ENCODE measurements at regions not wholly inside any gene's neighbourhood (a gene's known extent, or its start where the extent isn't known, plus 50 kb on each side); places are given as distances from the start of the nearest gene placed in this dataset.
"Not testable (repeated sequence)": the region's sequence is repeated elsewhere in the genome, so short reads cannot be mapped to it uniquely, and the experiment has no call there.

- TF ChIP-seq CTCF (IDR thresholded peaks at IDR 0.05; ENCODE audit: insufficient read depth, low read length, poor library complexity, severe bottlenecking), result no peak
- Histone ChIP-seq H3K4me3 (replicated peaks; ENCODE audit: low read depth, low read length) (no peak overlapping the region), H3K27me3 (replicated peaks; ENCODE audit: control insufficient read depth, insufficient read depth, low read length) (no peaks in the 10 kb centered on the region), H3K36me3 (ENCODE audit: control insufficient read depth, insufficient read depth, low read length) (no peaks in the 10 kb centered on the region)
- no peak for DNase-seq (ENCODE audit: extremely low read depth, insufficient read length)
Observed at GRCh38 chr6:6946206-6947155, 161.3 kb upstream of the RREB1 start.

GRCh38 chr6:6950373-6951145 is 157.2 kb upstream of the RREB1 start:
- no peak overlapping the region for H3K4me3 ChIP-seq (replicated peaks; ENCODE audit: low read depth, low read length)
- no peaks in the 10 kb centered on the region for H3K36me3 ChIP-seq (ENCODE audit: control insufficient read depth, insufficient read depth, low read length)
- no peaks in the 10 kb centered on the region for H3K27me3 ChIP-seq (replicated peaks; ENCODE audit: control insufficient read depth, insufficient read depth, low read length)
- DNase-seq (ENCODE audit: extremely low read depth, insufficient read length), result no peak
- no peak for TF ChIP-seq CTCF (IDR thresholded peaks at IDR 0.05; ENCODE audit: insufficient read depth, low read length, poor library complexity, severe bottlenecking)

GRCh38 chr6:6951355-6951754 is 156.4 kb upstream of the RREB1 start:
- no peak for DNase-seq (ENCODE audit: extremely low read depth, insufficient read length)
- Histone ChIP-seq H3K4me3 (replicated peaks; ENCODE audit: low read depth, low read length) (no peak overlapping the region), H3K27me3 (replicated peaks; ENCODE audit: control insufficient read depth, insufficient read depth, low read length) (no peaks in the 10 kb centered on the region), H3K36me3 (ENCODE audit: control insufficient read depth, insufficient read depth, low read length) (no peaks in the 10 kb centered on the region)
- no peak for TF ChIP-seq CTCF (IDR thresholded peaks at IDR 0.05; ENCODE audit: insufficient read depth, low read length, poor library complexity, severe bottlenecking)

- DNase-seq (ENCODE audit: extremely low read depth, insufficient read length), result no peak
- Histone ChIP-seq H3K27me3 (replicated peaks; ENCODE audit: control insufficient read depth, insufficient read depth, low read length) (no peaks in the 10 kb centered on the region), H3K36me3 (ENCODE audit: control insufficient read depth, insufficient read depth, low read length) (no peaks in the 10 kb centered on the region), H3K4me3 (replicated peaks; ENCODE audit: low read depth, low read length) (no peak overlapping the region)
- TF ChIP-seq CTCF (IDR thresholded peaks at IDR 0.05; ENCODE audit: insufficient read depth, low read length, poor library complexity, severe bottlenecking), result no peak
Observed at GRCh38 chr6:6952484-6952883, 155.3 kb upstream of the RREB1 start.

GRCh38 chr6:6952927-6953326 is 154.8 kb upstream of the RREB1 start:
- H3K4me3 ChIP-seq (replicated peaks; ENCODE audit: low read depth, low read length); DNase-seq (ENCODE audit: extremely low read depth, insufficient read length); H3K27me3 ChIP-seq (replicated peaks; ENCODE audit: control insufficient read depth, insufficient read depth, low read length); H3K36me3 ChIP-seq (ENCODE audit: control insufficient read depth, insufficient read depth, low read length): not testable (repeated sequence)
